SH-SY5Y (cell line): ENCODE measurements at regions not wholly inside any gene's neighbourhood (a gene's known extent, or its start where the extent isn't known, plus 50 kb on each side); places are given as distances from the start of the nearest gene placed in this dataset.

Experiments
- GATA2 ChIP-seq: IDR thresholded peaks from 2 replicates; pipeline ENCODE4 v1.6.1; 2011; ENCODE audit warnings: mild to moderate bottlenecking, low read depth, low read length
- GATA3 ChIP-seq: IDR thresholded peaks from 2 replicates; pipeline ENCODE4 v1.6.1; 2011; ENCODE audit warnings: low read depth, mild to moderate bottlenecking, low read length, moderate library complexity

GRCh38 chr7:138205614-138206150 is 129.4 kb downstream of the AKR1D1 start:
- TF ChIP-seq GATA2 (no peak), GATA3 (no peak)
